CD4-positive, alpha-beta T cell (primary cell): ENCODE measurements at regions not wholly inside any gene's neighbourhood (a gene's known extent, or its start where the extent isn't known, plus 50 kb on each side); places are given as distances from the start of the nearest gene placed in this dataset.

Source experiments
- ATAC-seq: fragments of 200-7000 bp; cut with Tn5 transposase; one replicate; pipeline ENCODE4 v1.10.0; 2022; ENCODE audit warnings: mild to moderate bottlenecking; ENCODE audit not compliant: poor library complexity
- CTCF ChIA-PET: fragments of 350-600 bp; sonication (Branson Sonifier 250); formaldehyde crosslinking; loops from one replicate; lab custom pipeline; 2021; ENCODE audit warnings: antibody characterized with exemption, inconsistent platforms; lab: Charles Lee
- POLR2A ChIA-PET: fragments of 350-600 bp; sonication (Branson Sonifier 250); formaldehyde crosslinking; loops from one replicate; lab custom pipeline; 2021; ENCODE audit warnings: antibody characterized with exemption, inconsistent platforms; lab: Charles Lee
- DNase-seq, 14 experiments: peaks; one replicate each; pipeline ENCODE4 v3.0.0-alpha.2; 2013 to 2020; ENCODE audit warnings: mixed read lengths in 2 of 14
- H3K27ac ChIP-seq, 2 donors: one replicate each; pipeline versions ENCODE4 v1.5.1 to v1.7.0; 2013; ENCODE audit warnings: low read length in 2 of 2, low read depth in 1 of 2, mild to moderate bottlenecking in 1 of 2
- H3K27me3 ChIP-seq, 2 experiments: 1 replicate in 1 of 2; 2 replicates in 1 of 2; pipeline versions ENCODE4 v1.6.1 to v1.7.0; 2013; ENCODE audit warnings: low read length in 2 of 2, control low read depth in 1 of 2, mild to moderate bottlenecking in 1 of 2, moderate library complexity in 1 of 2; ENCODE audit not compliant: insufficient read depth in 2 of 2, control insufficient read depth in 1 of 2
- H3K36me3 ChIP-seq: one replicate; pipeline ENCODE4 v1.6.1; 2013; ENCODE audit warnings: low read length, control low read depth; ENCODE audit not compliant: insufficient read depth
- H3K4me1 ChIP-seq: one replicate; pipeline ENCODE4 v1.6.1; 2013; ENCODE audit warnings: low read length, control low read depth; ENCODE audit not compliant: insufficient read depth
- H3K4me3 ChIP-seq: one replicate; pipeline ENCODE4 v1.5.1; 2013; ENCODE audit warnings: mild to moderate bottlenecking, low read length, moderate library complexity
- H3K9me3 ChIP-seq, 2 experiments: 1 replicate in 1 of 2; 2 replicates in 1 of 2; pipeline versions ENCODE4 v1.6.1 to v1.7.0; 2013; ENCODE audit warnings: low read length in 2 of 2, mild to moderate bottlenecking in 2 of 2, control low read depth in 1 of 2, moderate library complexity in 1 of 2; ENCODE audit not compliant: control insufficient read depth in 1 of 2, insufficient read depth in 1 of 2
- H3K27ac Mint-ChIP-seq: one replicate; pipeline ENCODE4 v1.8.0; 2020; ENCODE audit warnings: mixed read lengths
- H3K27me3 Mint-ChIP-seq: one replicate; pipeline ENCODE4 v1.8.0; 2021; ENCODE audit warnings: mixed read lengths
- H3K36me3 Mint-ChIP-seq: one replicate; pipeline ENCODE4 v1.8.0; 2021; ENCODE audit warnings: low read depth, mixed read lengths
- H3K4me1 Mint-ChIP-seq: one replicate; pipeline ENCODE4 v1.8.0; 2021; ENCODE audit warnings: low read depth, mixed read lengths
- H3K4me3 Mint-ChIP-seq: one replicate; pipeline ENCODE4 v1.8.0; 2020; ENCODE audit warnings: mild to moderate bottlenecking, mixed read lengths
- H3K9me3 Mint-ChIP-seq: one replicate; pipeline ENCODE4 v1.8.0; 2020; ENCODE audit warnings: mixed read lengths
- CTCF ChIP-seq: fragments of 200-600 bp; IDR thresholded peaks from one replicate; pipeline ENCODE4 v1.8.0; 2022; ENCODE audit warnings: antibody characterized with exemption, mild to moderate bottlenecking
- intact Hi-C, 2 experiments: fragments of 100-400 bp; cut with DNase I in 1 of 2; cut with micrococcal nuclease in 1 of 2; formaldehyde crosslinking; loops; one replicate each; pipeline versions ENCODE4 v1.15.1 to v1.9.0; 2023 to 2025; cut with DNase I, micrococcal nuclease

- Mint-ChIP-seq H3K27ac (no peak overlapping the region), H3K9me3 (peaks cover 3% of the 10 kb centered on the region), H3K27me3 (peaks cover 5% of the 10 kb centered on the region), H3K36me3 (no peaks in the 10 kb centered on the region), H3K4me1 (no peaks in the 10 kb centered on the region), H3K4me3 (no peak overlapping the region)
- H3K36me3 ChIP-seq: no peaks in the 10 kb centered on the region
- DNase-seq: no peak
- intact Hi-C loops: no loop called here
- peaks cover 0 to 2% of the 10 kb centered on the region in 2 experiments for H3K9me3 ChIP-seq
- H3K4me1 ChIP-seq: no peaks in the 10 kb centered on the region
- TF ChIP-seq CTCF: no peak
- ATAC-seq: no peak
- ChIA-PET CTCF (no interaction called here), POLR2A (no interaction called here)
- H3K27me3 ChIP-seq: no peaks in the 10 kb centered on the region
- H3K27ac ChIP-seq: no peak overlapping the region
- H3K4me3 ChIP-seq: no peak overlapping the region
Observed at GRCh38 chr18:24975496-24976372, 376.2 kb downstream of the ZNF521 start.

- Histone ChIP-seq H3K27ac (no peak overlapping the region), H3K4me1 (no peaks in the 10 kb centered on the region), H3K27me3 (no peaks in the 10 kb centered on the region), H3K4me3 (no peak overlapping the region), H3K36me3 (no peaks in the 10 kb centered on the region), H3K9me3 (peaks cover 0 to 2% of the 10 kb centered on the region in 2 experiments)
- no peak overlapping the region for H3K27ac Mint-ChIP-seq
- ATAC-seq (no peak), DNase-seq (no peak)
- no peak for TF ChIP-seq CTCF
- no peaks in the 10 kb centered on the region for H3K36me3 Mint-ChIP-seq
- intact Hi-C loops: no loop called here
- ChIA-PET POLR2A (no interaction called here), CTCF (no interaction called here)
- H3K27me3 Mint-ChIP-seq: peaks cover 5% of the 10 kb centered on the region
- H3K9me3 Mint-ChIP-seq: no peaks in the 10 kb centered on the region
- no peak overlapping the region for H3K4me3 Mint-ChIP-seq
- no peaks in the 10 kb centered on the region for H3K4me1 Mint-ChIP-seq
Observed at GRCh38 chr18:24976502-24976901, 375.5 kb downstream of the ZNF521 start.

- Mint-ChIP-seq H3K36me3 (no peaks in the 10 kb centered on the region), H3K9me3 (no peaks in the 10 kb centered on the region), H3K4me3 (no peak overlapping the region), H3K27me3 (peaks cover 11% of the 10 kb centered on the region), H3K4me1 (no peaks in the 10 kb centered on the region), H3K27ac (no peak overlapping the region)
- intact Hi-C loops: no loop called here
- DNase-seq (no peak), ATAC-seq (no peak)
- TF ChIP-seq CTCF: no peak
- ChIA-PET POLR2A (no interaction called here), CTCF (no interaction called here)
- Histone ChIP-seq H3K9me3 (peaks cover 0 to 2% of the 10 kb centered on the region in 2 experiments), H3K36me3 (no peaks in the 10 kb centered on the region), H3K27ac (no peak overlapping the region), H3K4me3 (no peak overlapping the region), H3K27me3 (no peaks in the 10 kb centered on the region), H3K4me1 (no peaks in the 10 kb centered on the region)
Observed at GRCh38 chr18:24979235-24979634, 372.7 kb downstream of the ZNF521 start.
